Stimulated activated CD4-positive, alpha-beta T cell treated with anti-CD3 and anti-CD28 coated beads, Interleukin-12 subunit alpha, Interleukin-12 subunit beta, amount 100 ng/mL, for 48 hours (primary cell): ENCODE measurements at regions not wholly inside any gene's neighbourhood (a gene's known extent, or its start where the extent isn't known, plus 50 kb on each side); places are given as distances from the start of the nearest gene placed in this dataset.

Experiments
- DNase-seq, 3 donors: peaks; one replicate each; pipeline ENCODE4 v3.0.0-alpha.2; 2020; ENCODE audit warnings: low read depth in 2 of 3, low spot score in 1 of 3

GRCh38 chr13:107516517-107516916 is 698.8 kb downstream of the LIG4 start:
- DNase-seq: no peak

- no peak for DNase-seq
These were observed 702.8 kb downstream of the LIG4 start for GRCh38 chr13:107512551-107512950.

GRCh38 chr13:107497661-107498060 is 717.7 kb downstream of the LIG4 start:
- no peak for DNase-seq

GRCh38 chr13:107493266-107493665 is 722.1 kb downstream of the LIG4 start:
- DNase-seq: no peak

- no peak for DNase-seq
These were observed 732.6 kb downstream of the LIG4 start for GRCh38 chr13:107482688-107483087.

GRCh38 chr13:107480130-107480529 is 735.2 kb downstream of the LIG4 start:
- no peak for DNase-seq

GRCh38 chr13:107477772-107478379 is 737.5 kb downstream of the LIG4 start:
- DNase-seq: no peak

- no peak for DNase-seq
These were observed 739.4 kb downstream of the LIG4 start for GRCh38 chr13:107475753-107476453.

GRCh38 chr13:107473253-107473652 is 742.1 kb downstream of the LIG4 start:
- no peak for DNase-seq

- DNase-seq: no peak
These were observed 748.8 kb downstream of the LIG4 start for GRCh38 chr13:107466326-107467099.

GRCh38 chr13:107462501-107462900 is 752.8 kb downstream of the LIG4 start:
- DNase-seq: no peak

- DNase-seq: no peak
These were observed 753.6 kb downstream of the LIG4 start for GRCh38 chr13:107461751-107462150.

- no peak for DNase-seq
These were observed 755.9 kb downstream of the LIG4 start for GRCh38 chr13:107459430-107459829.

GRCh38 chr13:107458269-107458668 is 757.1 kb downstream of the LIG4 start:
- no peak for DNase-seq

- DNase-seq: no peak
These were observed 757.6 kb downstream of the LIG4 start for GRCh38 chr13:107457686-107458085.

GRCh38 chr13:107456431-107456830 is 758.9 kb downstream of the LIG4 start:
- no peak for DNase-seq

- no peak for DNase-seq
These were observed 762.5 kb downstream of the LIG4 start for GRCh38 chr13:107452833-107453232.

- no peak for DNase-seq
These were observed 764.4 kb downstream of the LIG4 start for GRCh38 chr13:107450931-107451330.

GRCh38 chr13:107450431-107450830 is 764.9 kb downstream of the LIG4 start:
- DNase-seq: no peak

GRCh38 chr13:107447591-107447990 is 767.7 kb downstream of the LIG4 start:
- no peak for DNase-seq

- no peak for DNase-seq
These were observed 774.1 kb downstream of the LIG4 start for GRCh38 chr13:107441279-107441678.

- no peak for DNase-seq
These were observed 777.1 kb downstream of the LIG4 start for GRCh38 chr13:107438251-107438650.
